GM20000 (cell line): ENCODE measurements at regions not wholly inside any gene's neighbourhood (a gene's known extent, or its start where the extent isn't known, plus 50 kb on each side); places are given as distances from the start of the nearest gene placed in this dataset.

Experiments
- DNase-seq: peaks from one replicate; pipeline ENCODE4 v3.0.0; 2012; ENCODE audit warnings: low spot score
- TF ChIP-seq, protein P1 (sequence below): IDR thresholded peaks from 2 replicates; pipeline ENCODE4 v1.5.1; 2012; ENCODE audit warnings: mild to moderate bottlenecking, control low read depth; ENCODE audit errors: extremely low read depth, missing control alignments

GRCh38 chr11:80758787-80759186 is 1318.0 kb upstream of the TENM4 start:
- TF ChIP-seq, protein P1, sequence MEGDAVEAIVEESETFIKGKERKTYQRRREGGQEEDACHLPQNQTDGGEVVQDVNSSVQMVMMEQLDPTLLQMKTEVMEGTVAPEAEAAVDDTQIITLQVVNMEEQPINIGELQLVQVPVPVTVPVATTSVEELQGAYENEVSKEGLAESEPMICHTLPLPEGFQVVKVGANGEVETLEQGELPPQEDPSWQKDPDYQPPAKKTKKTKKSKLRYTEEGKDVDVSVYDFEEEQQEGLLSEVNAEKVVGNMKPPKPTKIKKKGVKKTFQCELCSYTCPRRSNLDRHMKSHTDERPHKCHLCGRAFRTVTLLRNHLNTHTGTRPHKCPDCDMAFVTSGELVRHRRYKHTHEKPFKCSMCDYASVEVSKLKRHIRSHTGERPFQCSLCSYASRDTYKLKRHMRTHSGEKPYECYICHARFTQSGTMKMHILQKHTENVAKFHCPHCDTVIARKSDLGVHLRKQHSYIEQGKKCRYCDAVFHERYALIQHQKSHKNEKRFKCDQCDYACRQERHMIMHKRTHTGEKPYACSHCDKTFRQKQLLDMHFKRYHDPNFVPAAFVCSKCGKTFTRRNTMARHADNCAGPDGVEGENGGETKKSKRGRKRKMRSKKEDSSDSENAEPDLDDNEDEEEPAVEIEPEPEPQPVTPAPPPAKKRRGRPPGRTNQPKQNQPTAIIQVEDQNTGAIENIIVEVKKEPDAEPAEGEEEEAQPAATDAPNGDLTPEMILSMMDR: no peak
- DNase-seq: no peak

GRCh38 chr11:80748207-80748925 is 1307.5 kb upstream of the TENM4 start:
- TF ChIP-seq, protein P1: no peak

GRCh38 chr11:80746300-80746699 is 1305.5 kb upstream of the TENM4 start:
- TF ChIP-seq, protein P1: no peak

More at GRCh38 chr11:80748207-80748925, 1307.5 kb upstream of the TENM4 start:
- DNase-seq: no peak

DNA sequence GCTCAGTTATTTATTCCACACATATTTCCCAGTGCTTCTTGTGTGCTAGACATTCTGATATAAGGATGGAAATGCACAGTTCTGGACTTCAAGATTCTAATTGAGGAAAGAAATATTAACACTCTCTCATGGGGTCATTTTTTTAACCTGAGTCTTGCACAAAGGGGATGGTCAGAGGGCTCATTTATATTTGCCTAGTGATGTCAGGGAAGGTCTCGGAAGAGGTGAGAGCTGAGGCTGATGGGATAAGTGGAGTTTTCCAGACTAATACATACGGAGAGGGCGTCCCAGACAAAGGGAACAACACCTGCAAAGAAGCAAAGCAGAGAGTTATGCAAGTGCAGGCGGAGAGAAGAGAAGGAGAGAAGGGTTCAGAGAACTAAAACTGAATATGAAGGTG is 1304.6 kb upstream of the TENM4 start:
- no peak for DNase-seq
- TF ChIP-seq, protein P1: no peak

More at GRCh38 chr11:80746300-80746699, 1305.5 kb upstream of the TENM4 start:
- DNase-seq: no peak

DNA sequence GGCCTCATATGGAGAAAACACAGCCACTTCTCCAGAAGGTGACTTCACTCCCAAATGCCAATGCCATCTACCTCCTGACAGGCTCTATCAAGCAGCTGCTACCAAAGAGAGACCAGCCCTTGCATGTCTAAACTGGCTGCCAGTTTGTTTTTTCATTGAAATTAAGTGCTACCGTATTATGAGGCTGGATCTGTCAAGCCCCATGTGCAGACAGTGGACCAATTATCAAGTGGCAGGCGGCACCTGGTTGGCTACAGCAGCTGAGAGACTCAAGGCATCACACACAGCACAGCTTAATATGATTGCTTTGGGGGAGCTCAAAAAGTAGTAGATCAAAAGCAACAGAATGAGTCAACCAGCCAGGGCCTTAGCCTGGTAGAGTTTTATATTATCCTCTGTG is 1293.0 kb upstream of the TENM4 start:
- no peak for DNase-seq
- TF ChIP-seq, protein P1: no peak

DNA sequence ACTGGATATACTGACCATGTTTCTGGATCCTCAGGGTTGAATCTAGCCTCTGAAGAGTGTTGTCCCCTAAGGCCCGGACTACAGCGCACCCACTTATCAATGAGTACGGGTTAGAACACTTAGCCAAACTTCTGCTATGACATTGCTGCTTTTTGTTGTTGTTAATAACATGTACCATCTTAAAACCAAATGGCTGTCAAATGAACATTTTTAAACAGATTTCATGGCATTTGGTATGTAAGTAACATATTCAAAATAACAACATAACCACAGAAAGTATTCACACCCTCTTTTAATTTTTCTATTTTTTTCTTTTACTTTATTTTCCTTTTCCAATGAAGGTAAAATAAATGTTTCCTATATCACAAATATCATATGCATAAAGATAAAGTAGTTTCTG is 1292.5 kb upstream of the TENM4 start:
- TF ChIP-seq, protein P1: no peak
- DNase-seq: no peak

DNA sequence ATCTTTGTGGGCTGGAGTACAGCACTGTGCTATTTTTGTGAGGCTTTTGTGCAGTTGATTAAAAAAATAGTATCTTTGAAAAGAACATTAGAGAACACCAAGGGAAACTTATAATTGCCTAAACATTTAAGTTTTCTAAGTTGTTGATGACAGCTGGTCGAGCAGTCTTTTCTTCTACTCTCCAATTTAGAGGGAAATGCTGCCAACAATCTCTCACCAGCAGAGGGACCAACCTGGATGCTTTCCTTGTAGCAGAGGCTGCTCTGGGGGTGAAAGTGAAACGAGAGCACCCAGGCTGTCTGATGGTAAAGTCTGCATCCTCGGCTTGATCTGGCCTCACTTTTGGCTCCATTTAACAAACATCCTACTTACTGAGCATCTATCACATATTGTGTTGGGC is 1286.5 kb upstream of the TENM4 start:
- DNase-seq: peak; percentile 10
- TF ChIP-seq, protein P1: peak; percentile 33
